C1 segment of cervical spinal cord (tissue), 14 donors: ENCODE measurements at regions not wholly inside any gene's neighbourhood (a gene's known extent, or its start where the extent isn't known, plus 50 kb on each side); places are given as distances from the start of the nearest gene placed in this dataset.

Experiments
- DNase-seq, 14 donors: peaks; one replicate each; lab custom pipeline; 2025; lab: John Stamatoyannopoulos, UW

DNA sequence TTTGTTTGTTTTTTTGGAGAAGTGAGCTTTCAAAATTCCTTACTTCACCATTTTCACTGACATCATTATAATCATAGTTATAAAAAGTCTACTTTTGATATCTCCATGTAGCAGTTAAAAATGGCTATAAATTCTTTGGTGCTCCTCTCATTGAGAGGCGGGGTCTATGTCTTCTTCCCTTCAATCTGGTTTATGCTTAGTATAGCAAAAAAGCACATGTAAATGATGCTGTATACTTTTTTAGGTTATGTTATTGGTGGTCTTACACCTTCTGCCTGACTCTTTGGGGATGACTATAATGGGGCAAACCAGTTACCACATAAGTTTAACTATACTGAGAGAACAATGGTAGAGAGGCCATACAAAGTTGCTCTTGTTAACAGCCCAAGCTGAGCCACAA lies 289.6 kb downstream of the EPM2A start:
- no peak for DNase-seq

DNA sequence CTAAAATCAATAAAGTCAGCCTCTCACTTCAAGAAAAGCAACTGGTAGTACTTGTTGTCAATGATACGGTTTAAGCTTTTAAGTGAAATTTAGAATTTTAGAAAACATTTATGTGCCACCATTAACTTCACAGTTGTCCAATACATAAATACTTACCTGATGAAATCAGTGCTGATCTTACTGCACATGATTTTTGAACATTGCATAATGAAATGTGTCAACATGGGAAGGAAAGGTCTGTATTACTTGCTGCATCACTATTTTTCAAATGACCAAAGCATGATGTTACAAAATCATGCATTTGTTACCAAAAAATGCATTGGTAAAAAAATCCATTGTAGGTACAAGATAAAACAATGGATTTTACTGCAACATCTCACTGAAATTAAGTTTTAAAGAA lies 284.3 kb downstream of the EPM2A start:
- DNase-seq = no peak

DNA sequence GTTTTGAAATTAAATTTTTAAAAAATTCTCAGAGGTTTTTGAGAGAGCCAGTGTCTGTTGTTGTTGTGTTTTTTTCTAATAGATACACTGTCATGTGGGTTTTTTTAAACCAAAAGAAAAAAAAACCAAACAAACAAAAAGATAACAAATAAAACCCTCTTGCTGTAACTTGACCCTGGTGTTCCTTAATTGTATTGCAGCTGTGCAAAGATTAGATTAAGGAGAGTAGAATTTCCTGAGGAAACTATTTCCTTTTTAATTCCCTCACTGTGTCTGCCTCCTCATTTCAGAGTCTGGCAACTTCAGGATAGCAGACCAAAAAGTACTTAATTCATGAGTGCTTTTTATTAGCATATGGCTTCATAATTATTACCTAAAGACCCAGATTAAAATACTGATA lies 281.9 kb downstream of the EPM2A start:
- no peak for DNase-seq

DNA sequence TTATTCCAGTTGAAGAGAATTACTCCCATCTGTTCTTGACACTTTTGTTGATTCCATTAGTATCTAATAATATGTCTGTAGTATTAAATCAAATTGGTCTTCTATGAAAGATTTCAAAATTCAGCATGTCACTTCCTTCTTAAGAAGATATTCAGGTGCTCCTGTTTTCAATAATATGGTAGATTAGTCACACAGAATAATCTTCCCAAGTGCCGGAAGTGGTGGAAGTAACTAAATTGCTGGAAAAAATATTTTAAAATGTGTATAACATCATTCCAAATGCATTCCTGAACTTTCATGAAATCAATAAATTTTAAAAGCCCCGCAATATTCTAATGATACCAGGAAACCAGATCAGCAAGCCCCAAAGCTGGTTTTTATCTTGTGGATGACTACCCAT lies 281.3 kb downstream of the EPM2A start:
- no peak for DNase-seq

DNA sequence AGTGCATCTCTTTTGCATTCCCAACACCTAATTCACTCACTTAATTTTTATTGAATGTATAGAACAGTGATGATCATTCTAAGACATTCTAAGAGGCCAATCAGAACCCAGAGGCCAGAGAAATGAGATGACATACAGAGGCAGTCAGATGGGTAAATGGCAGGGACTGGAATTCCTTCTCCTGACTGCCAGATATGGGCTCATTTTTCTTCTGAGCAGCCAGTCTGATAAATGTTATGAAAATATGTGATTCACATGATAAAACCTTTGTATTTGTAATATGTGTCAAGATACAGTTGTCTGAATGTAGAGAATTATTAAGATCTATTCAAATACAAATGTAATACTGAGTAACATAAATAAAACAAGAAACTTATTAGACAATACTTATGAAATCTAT lies 277.8 kb downstream of the EPM2A start:
- no peak for DNase-seq

DNA sequence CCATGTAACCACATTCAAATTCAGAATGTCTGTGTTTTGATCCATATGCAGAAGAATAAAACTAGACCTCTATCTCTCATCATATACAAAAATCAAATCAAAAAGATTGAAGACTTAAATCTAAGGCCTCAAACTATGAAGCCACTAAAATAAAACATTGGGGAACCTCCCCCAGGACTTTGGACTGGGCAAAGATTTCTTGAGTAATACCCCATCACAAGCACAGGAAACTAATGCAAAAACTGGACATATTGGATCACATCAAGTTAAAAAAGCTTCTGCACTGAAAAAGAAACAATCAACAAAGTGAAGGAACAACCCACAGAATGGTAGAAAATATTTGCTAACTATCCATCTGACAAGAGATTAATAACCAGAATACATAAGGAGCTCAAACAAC lies 266.8 kb downstream of the EPM2A start:
- DNase-seq = no peak

DNA sequence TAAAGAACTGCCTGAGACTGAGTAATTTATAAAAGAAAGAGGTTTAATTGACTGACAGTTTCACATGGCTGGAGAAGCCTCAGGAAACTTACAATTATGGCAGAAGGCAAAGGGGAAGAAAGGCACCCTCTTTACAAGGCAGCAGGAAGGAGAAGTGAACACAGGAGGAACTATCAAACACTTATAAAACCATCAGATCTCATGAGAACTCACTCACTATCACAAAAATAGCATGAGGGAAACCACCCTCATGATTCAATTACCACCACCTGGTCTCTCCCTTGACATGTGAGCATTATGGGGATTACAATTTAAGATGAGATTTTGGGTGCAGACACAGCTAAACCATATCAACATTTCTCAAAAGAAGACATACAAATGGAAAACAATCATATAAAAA lies 266.3 kb downstream of the EPM2A start:
- no peak for DNase-seq

DNA sequence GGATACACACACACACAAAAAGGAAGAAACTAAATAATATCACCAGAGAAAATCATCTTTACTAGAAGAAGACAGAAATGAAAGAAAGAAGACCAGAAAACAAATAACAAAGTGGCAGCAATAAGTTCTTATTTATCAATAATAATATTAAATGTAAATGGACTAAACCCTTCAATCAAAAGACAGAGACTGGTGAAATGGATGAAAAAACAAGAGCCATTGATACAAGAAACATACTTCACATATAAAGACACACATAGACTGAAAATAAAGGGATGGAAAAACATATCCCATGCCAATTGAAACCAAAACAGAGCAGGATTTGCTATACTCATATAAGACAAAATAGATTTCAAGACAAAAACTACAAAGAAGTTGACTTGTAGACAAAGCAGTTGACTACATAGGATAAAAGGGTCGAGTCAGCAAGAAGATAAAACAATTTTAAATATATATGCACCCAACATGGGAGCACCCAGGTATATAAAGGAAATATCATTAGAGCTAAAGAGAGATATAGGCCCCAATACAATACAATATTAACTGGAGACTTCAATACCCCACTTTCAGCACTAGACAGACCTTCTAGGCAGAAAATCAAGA lies 259.4 kb downstream of the EPM2A start:
- no peak for DNase-seq

DNA sequence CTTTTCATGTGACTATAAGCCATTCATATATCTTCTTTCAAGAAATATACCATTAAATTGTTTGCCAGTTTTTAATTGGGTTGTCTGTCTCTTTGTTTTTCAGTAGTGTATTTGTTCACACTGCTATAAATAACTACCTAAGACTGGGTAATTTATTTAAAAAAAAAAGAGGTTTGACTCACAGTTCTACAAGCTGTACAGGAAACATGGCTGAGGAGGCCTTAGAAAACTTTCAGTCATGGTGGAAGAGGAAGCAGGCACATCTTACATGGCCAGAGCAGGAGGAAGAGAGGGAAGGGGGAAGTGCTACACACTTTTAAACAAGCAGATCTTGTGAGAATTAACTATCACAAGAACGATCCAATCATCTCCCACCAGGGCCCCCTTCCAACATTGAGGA lies 255.3 kb downstream of the EPM2A start:
- DNase-seq = no peak

DNA sequence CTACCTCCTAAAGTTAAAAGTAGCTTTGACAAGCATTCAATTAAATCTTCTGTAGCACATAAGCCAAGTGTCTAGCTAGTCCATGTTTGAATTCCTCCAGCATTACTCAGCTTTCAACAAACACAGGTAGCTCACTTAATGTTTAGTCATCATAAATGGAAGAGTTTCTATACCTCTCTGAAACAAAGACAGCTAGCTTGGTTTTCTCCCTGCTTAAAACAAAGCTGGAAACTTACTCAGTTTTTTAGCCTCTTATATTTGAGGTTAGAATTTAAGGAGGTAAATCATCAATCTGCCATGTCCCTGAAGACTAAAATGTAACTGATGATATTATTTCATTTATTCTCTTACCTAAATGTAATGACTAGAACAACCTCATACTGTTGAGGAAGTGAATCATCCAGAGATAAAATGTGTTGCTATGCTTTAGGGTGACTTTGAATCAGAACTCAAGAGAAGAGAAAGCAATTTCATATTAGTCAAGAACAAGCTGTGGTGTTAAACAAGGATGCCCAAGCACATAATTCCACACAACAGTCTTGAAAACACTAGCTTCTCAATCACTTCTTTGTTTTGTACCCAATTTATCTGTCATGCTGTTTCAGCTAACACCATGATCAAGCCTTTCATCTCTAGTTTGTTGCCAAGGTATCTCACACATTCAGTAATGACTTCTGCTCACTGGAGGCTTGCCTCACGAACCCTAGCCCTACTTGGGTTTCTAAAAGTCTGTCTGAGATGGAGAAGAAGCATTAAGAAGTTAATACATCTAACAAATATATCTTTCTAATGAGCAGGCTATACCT lies 251.9 kb downstream of the EPM2A start:
- DNase-seq = no peak

DNA sequence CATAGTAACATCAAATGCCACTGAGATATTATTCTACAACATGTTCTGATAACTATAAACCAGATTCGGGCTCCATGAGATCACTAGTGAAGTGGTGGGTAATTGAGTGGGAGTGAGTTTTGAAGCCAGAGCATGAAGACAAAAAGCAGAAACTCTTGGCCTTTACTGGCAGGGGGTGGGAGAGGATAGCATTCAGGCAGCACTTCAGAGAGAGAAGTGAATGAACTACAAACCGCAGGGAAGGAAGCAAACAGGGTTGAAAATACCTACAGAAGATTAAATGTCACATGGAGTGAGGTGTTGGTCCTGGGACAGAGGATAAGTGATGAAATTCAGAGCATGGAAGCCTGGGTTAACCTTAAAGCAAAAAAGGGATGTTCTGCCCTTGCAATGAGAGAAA lies 250.0 kb downstream of the EPM2A start:
- no peak for DNase-seq

DNA sequence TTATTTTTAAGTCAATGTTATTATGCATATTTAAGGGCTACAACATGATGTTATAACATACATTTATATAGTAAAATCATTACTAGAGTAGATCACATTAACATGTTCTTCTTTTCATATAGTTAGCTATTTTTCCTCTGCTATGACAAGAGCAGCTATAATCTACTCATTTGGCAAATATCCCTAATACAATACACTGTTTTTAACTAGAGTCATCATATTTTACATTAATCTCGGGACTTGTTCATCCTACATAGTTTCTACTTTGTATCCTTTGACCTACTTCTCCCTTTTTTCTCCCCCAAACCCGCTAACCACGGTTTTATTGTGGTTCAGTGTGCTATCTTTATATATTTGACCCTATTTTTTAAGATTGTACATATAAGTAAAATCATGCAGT lies 249.0 kb downstream of the EPM2A start:
- no peak for DNase-seq

DNA sequence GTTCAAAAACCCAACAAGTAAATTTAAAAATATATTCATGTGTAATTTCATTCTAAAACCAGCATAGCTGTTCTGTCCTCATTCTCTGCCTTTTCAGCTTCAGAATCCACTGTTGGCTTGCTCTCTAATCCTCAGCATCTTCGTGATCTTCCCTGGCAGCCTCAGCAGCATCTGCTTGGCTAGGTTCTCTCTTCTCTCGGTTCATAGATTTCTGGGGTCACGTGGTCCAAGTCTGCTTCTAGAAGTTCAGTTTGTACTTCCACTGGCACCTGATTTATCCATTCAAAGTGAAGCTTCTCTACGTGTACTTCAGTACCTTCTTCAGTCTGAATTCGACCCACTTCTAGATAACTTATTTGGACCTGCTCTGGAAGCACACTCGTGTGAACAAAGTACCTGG lies 245.7 kb downstream of the EPM2A start:
- no peak for DNase-seq

DNA sequence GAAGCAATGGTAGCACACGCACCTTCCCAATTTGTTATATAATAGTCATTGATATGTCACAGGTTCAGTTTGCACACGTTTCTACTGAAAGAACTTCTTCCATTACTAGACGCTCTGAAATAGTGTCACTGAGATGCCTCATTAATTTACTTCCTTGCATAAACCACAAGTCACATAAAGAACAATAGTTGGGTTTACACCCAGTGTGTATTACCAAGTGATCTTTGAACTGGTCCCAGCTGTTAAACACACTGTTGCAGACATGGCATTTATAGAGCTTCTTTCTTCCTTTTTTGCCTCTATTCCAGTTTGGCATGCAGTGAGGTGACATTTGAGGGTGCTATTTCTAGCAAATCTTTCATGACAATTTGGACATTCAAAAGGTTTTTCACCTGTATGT lies 245.3 kb downstream of the EPM2A start:
- no peak for DNase-seq

DNA sequence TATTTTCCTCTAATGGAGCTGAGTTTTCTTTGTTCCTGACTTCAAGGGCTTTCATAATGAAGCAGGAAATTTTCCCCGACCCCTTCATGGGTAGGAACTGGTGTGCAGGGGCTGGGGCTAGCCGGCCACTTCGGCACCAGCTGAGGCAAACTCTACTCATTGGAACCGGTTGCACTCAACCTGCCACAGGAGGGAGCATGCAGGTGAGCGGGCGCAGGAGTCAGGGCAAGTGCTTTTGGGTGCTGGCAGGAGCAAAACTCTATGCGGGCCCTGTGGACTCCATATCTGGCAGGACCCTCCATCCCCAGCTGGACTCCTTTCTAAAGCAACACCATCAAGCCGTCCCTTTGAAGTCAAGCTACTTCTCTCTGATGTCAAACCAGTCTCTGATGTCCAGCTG lies 244.2 kb downstream of the EPM2A start:
- no peak for DNase-seq

DNA sequence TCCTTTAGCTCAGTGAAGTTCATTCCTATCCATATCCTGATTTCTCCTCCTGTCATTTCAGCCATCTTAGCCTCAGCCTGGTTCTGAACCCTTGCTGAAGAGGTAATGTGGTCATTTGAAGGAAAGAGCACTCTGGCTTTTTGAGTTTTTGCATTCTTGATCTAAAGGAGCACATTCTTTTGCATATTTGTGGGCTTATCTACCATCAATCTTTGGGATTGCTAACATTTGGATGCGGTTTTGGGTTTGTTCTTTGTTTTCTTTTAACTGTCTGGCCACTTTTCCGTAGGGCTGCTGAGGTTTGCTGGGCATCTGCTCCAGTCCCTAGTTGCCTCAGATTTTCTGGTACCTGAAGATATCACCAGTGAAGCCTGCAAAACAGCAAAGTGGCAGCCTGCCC lies 238.3 kb downstream of the EPM2A start:
- no peak for DNase-seq

DNA sequence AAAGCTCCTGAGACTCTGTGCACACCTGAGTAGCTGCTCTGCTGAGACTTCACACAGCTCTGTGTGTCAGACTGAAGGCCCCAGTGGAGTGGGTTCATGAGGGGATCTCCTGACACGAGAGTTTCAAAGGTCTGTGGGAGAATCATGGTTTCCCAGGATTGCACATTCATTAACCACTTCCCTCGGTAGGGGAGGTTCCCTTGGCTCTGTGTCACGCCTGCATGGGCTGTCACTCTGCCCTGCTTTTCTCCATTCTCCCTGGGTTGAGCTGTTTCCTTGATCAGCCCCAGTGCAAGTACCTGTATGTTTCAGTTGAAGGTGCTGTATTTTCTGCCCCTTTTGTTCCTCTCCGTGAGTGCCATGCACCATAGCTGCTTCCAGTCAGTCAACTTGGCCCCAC lies 236.9 kb downstream of the EPM2A start:
- DNase-seq = no peak

DNA sequence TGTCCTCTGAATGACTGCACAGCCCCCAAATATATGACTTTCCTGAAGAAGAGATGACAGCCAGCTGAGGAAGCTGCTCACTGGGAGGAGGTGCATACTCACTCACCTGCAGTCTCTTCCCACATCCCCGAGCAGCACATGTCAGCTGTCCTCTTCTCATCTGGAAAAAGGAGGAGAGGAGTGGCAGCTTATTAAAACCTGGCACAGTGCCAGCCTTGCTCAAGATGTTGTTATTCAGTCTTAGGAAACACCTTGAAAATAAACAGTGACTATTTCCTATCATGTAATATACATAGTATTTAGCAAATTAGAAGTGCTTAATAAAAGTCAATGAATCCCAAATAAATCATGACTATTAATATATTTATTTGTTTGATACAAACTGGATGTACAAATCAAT lies 232.9 kb downstream of the EPM2A start:
- no peak for DNase-seq

DNA sequence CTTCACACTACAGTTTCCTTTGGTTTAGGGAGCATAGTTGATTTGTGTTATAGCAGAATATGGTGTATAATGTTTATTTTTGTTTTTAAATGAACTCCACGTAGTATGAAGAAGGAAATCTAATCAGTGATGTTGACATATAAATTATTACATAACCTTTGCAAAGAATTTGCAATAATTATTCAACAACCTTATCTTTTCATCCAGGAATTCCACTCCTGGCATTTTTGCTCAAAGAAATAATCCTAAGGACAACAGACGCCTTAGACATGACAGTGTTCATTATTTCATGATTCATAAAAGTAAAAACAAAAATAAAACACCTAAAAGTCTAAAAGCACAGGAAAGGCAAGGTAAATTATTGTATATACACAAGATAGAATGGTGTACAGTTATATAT lies 229.2 kb downstream of the EPM2A start:
- DNase-seq = no peak

DNA sequence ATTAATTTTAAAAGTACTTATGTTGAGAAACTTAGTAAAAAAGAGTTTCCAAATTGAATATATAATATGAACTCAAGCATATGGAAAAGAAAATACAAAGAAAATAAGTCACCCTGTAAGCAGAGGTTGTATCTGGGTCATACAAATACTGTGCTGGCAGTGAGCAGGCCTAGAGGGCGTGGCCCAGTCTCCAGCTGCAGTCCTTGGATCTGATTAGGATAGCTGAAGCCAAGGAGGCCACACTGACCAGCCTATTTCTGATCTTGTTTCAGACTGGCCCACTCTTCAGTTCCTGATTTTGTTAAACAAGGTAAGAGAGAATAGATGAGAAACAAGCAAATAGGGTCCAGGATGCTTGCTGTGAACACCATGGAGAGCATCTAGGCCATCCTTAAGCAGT lies 228.8 kb downstream of the EPM2A start:
- no peak for DNase-seq

DNA sequence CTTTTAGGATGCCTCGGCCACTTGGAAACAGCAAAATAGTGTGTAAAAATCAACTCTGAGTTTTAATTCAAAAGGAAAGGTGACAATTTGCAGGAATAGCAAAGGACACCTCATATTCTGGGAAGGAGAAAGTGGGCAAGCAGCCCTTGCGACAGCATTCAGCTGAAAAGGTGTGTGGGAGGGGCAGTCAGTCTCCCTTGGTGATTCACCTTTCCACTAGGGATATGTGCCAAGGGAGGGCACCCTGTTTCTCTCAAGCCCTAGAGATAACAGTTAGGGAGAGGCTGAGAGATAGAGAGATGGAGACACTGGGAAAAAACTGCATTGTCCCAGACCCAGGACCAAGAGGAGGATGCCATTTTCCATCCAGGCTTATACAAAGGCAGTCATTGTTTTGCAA lies 228.1 kb downstream of the EPM2A start:
- no peak for DNase-seq

DNA sequence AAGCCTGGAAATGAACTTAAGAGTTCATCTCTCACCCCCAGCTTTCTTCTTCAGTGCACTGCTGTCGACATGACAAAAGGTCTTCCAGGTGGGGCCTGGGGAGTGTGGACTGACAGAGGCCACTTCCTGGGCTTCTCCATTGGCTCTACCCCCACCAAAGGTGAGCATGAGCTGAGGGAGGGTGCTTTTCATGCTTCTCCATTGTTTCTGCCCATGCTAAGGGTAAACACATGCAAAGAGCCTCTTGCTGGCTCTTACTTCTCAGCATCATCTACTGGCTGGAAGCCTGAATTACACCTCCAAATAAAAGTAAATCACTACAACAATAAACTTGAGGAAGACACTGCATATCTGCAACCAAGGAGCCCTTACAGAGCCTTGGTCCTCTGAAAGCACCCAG lies 227.2 kb downstream of the EPM2A start:
- no peak for DNase-seq

DNA sequence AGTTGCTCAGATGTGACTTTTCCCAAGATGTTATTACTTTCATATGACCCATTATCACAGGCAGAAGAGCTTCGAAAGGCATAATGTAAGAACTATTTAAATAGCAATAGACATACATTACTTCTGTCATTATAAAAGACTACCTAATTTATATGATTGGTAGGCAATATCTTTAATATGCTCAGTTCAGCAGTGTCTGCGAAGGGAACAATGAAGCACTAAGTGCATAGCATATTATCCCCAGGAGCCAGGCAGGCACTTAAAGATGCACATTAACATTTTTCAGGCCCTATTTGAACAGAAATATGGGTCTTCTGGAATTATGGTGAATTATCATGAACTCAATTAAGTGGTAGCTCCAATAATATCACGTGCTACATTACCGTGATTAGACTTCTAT lies 217.8 kb downstream of the EPM2A start:
- no peak for DNase-seq

DNA sequence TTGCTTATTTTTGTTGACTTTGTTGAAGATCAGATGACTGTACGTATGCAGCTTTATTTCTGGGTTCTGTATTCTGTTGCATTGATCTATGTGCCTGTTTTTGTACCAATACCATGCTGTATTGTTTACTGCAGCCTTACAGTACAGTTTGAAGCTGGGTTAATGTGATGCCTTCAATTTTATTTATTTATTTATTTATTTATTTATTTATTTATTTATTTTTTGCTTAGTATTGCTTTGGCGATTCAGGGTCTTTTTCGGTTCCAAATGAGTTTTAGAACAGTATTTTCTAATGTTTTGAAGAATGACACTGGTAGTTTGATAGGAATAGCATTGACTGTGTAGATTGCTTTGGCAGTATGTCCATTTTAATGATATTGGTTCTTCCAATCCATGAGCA lies 210.3 kb downstream of the EPM2A start:
- DNase-seq = no peak
